NB4 (cell line): ENCODE measurements at regions not wholly inside any gene's neighbourhood (a gene's known extent, or its start where the extent isn't known, plus 50 kb on each side); places are given as distances from the start of the nearest gene placed in this dataset.

Experiments used
- MAX ChIP-seq: IDR thresholded peaks from 2 replicates; pipeline ENCODE4 v1.6.1; 2011; ENCODE audit warnings: low read depth, low read length
- POLR2A ChIP-seq: IDR thresholded peaks from 2 replicates; pipeline ENCODE4 v1.6.1; 2011; ENCODE audit warnings: mild to moderate bottlenecking; ENCODE audit not compliant: insufficient read length; ENCODE audit errors: extremely low read depth
- TF ChIP-seq, protein P1 (sequence below): IDR thresholded peaks from one replicate; pipeline ENCODE4 v1.5.1; 2012; ENCODE audit warnings: low read depth, low read length

GRCh38 chr2:54059504-54059903, 55.9 kb upstream of the ACYP2 start:
- TF ChIP-seq, protein P1, sequence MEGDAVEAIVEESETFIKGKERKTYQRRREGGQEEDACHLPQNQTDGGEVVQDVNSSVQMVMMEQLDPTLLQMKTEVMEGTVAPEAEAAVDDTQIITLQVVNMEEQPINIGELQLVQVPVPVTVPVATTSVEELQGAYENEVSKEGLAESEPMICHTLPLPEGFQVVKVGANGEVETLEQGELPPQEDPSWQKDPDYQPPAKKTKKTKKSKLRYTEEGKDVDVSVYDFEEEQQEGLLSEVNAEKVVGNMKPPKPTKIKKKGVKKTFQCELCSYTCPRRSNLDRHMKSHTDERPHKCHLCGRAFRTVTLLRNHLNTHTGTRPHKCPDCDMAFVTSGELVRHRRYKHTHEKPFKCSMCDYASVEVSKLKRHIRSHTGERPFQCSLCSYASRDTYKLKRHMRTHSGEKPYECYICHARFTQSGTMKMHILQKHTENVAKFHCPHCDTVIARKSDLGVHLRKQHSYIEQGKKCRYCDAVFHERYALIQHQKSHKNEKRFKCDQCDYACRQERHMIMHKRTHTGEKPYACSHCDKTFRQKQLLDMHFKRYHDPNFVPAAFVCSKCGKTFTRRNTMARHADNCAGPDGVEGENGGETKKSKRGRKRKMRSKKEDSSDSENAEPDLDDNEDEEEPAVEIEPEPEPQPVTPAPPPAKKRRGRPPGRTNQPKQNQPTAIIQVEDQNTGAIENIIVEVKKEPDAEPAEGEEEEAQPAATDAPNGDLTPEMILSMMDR, result no peak
- TF ChIP-seq POLR2A, result no peak
- TF ChIP-seq MAX, result no peak
